ENCODE measurements at regions not wholly inside any gene's neighbourhood (a gene's known extent, or its start where the extent isn't known, plus 50 kb on each side); places are given as distances from the start of the nearest gene placed in this dataset.

GRCh38 chr3:180316321-180316720 lies 279.6 kb upstream of the PEX5L start:
- no peak for DNase-seq (ENCODE audit: low read depth)
- TF ChIP-seq CTCF (conservative IDR thresholded peaks at IDR 0.05; ENCODE audit: control insufficient read depth, insufficient read depth, low read depth, low read length): no peak
- H3K4me3 ChIP-seq (ENCODE audit: control insufficient read depth, low read depth, low read length): no peak overlapping the region

DNA sequence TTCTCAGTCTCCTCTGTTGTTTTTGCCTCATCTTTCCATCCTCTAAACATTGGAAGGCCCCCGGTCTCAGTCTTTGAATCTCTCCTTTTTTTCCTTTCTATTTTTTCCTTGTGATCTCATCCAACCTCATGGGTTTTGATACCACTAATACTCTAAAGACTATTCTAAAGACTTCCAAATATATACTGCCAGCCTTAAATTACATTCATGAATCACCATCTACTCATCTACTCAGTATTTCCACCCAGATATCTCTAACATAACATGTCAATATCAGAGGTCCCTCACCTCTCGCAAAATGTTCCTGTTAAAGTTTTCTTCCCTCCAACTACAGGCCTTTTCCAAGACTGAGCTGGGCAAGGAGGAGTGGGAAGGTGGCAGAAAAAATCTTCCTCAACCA lies 282.5 kb upstream of the TTC14 start:
- no peak overlapping the region for H3K4me3 ChIP-seq (ENCODE audit: control insufficient read depth, low read depth, low read length)
- peak; percentile 20 for DNase-seq (ENCODE audit: low read depth)

DNA sequence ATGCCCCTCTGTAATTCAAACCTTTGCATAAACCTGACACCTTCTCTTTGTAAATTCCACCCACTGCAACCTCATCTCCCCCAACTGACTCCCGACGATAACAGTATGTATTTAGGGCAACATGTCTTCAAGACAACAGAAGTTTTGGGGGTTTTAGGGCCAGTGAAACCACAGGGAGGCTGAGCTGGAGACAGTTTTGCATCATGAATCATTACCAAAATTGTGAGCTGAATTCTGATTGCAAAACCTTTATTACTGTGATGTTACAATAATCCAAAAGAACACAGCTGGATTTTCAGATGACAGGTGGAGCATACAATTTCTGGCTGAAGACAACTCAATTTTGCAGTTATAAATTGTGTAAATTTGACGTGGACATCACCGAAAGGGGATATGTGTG lies 281.3 kb upstream of the TTC14 start:
- TF ChIP-seq CTCF (conservative IDR thresholded peaks at IDR 0.05; ENCODE audit: control insufficient read depth, insufficient read depth, low read depth, low read length): no peak
- H3K4me3 ChIP-seq (ENCODE audit: control insufficient read depth, low read depth, low read length): no peak overlapping the region
- peak; percentile 35 for DNase-seq (ENCODE audit: low read depth)

More for the DNA sequence above, 282.5 kb upstream of the TTC14 start:
- TF ChIP-seq CTCF (conservative IDR thresholded peaks at IDR 0.05; ENCODE audit: control insufficient read depth, insufficient read depth, low read depth, low read length): no peak

- H3K4me3 ChIP-seq (ENCODE audit: control insufficient read depth, low read depth, low read length): no peak overlapping the region
- no peak for TF ChIP-seq CTCF (conservative IDR thresholded peaks at IDR 0.05; ENCODE audit: control insufficient read depth, insufficient read depth, low read depth, low read length)
- DNase-seq (ENCODE audit: low read depth): no peak
Observed at GRCh38 chr3:180321534-180321933, 280.4 kb upstream of the TTC14 start.

DNA sequence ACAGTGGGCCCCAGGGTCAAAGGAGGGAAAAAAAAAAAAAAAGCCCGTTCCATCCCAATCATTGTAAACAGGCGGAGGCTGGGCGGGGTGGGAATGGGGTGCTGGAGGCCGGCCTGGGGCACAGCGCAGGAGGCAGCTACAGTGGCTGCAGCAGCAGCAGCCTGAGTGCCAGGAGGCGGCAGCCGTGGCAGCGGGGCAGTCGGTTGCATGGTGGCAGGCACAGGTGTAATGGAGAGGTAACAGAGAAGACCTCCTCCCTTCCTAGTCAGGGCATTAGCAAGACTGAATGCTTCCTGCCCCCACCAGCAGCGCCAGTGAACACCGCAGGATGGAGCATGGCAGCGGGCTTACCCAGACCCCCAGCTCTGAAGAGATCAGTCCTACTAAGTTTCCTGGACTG lies 279.1 kb upstream of the TTC14 start:
- TF ChIP-seq CTCF (conservative IDR thresholded peaks at IDR 0.05; ENCODE audit: control insufficient read depth, insufficient read depth, low read depth, low read length): no peak
- no peak for DNase-seq (ENCODE audit: low read depth)
- no peak overlapping the region for H3K4me3 ChIP-seq (ENCODE audit: control insufficient read depth, low read depth, low read length)

GRCh38 chr3:180324791-180325190 lies 277.2 kb upstream of the TTC14 start:
- TF ChIP-seq CTCF (conservative IDR thresholded peaks at IDR 0.05; ENCODE audit: control insufficient read depth, insufficient read depth, low read depth, low read length): no peak
- H3K4me3 ChIP-seq (ENCODE audit: control insufficient read depth, low read depth, low read length): no peak overlapping the region
- DNase-seq (ENCODE audit: low read depth): no peak

GRCh38 chr3:180325533-180325932 lies 276.4 kb upstream of the TTC14 start:
- TF ChIP-seq CTCF (conservative IDR thresholded peaks at IDR 0.05; ENCODE audit: control insufficient read depth, insufficient read depth, low read depth, low read length): no peak
- no peak for DNase-seq (ENCODE audit: low read depth)
- no peak overlapping the region for H3K4me3 ChIP-seq (ENCODE audit: control insufficient read depth, low read depth, low read length)

Measured in fibroblast of mammary gland (primary cell).